Kidney epithelial cell (primary cell): ENCODE measurements at regions not wholly inside any gene's neighbourhood (a gene's known extent, or its start where the extent isn't known, plus 50 kb on each side); places are given as distances from the start of the nearest gene placed in this dataset.

Experiments
- DNase-seq: peaks from one replicate; pipeline ENCODE4 v3.0.0-alpha.2; 2010; ENCODE audit warnings: low read depth
- H3K27me3 ChIP-seq: 2 replicates; pipeline ENCODE4 v1.6.0; 2011; ENCODE audit warnings: low read length; ENCODE audit not compliant: control insufficient read depth, insufficient read depth
- H3K36me3 ChIP-seq: 2 replicates; pipeline ENCODE4 v1.5.1; 2011; ENCODE audit warnings: low read length; ENCODE audit not compliant: control insufficient read depth, insufficient read depth
- H3K4me3 ChIP-seq: 2 replicates; pipeline ENCODE4 v1.5.1; 2011; ENCODE audit warnings: low read depth, mild to moderate bottlenecking, control low read depth, low read length
- TF ChIP-seq, protein P1 (sequence below): IDR thresholded peaks from 2 replicates; pipeline ENCODE4 v1.5.1; 2011; ENCODE audit warnings: mild to moderate bottlenecking, moderate library complexity, low read length, control low read depth, inconsistent platforms; ENCODE audit not compliant: insufficient read depth, poor library complexity, severe bottlenecking

DNA sequence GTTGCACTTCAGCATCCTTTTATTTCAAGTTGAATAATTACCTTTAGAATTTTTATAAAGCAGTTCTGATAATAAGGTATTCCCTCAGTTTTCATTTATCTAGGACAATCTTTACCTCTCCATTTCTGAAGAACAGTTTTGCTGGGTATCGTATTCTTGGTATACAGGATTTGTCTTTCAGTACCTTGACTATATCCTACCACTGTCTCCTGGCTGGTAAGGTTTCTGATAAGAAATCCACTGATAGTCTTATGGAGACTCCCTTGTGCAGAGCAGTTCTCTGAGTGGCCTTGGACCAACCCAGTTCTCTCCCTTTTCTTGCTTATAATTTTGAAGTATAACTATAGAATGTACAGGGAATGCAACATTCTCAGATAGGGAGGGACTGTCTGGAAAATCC, 51.3 kb upstream of the SAMD3 start:
- TF ChIP-seq, protein P1, sequence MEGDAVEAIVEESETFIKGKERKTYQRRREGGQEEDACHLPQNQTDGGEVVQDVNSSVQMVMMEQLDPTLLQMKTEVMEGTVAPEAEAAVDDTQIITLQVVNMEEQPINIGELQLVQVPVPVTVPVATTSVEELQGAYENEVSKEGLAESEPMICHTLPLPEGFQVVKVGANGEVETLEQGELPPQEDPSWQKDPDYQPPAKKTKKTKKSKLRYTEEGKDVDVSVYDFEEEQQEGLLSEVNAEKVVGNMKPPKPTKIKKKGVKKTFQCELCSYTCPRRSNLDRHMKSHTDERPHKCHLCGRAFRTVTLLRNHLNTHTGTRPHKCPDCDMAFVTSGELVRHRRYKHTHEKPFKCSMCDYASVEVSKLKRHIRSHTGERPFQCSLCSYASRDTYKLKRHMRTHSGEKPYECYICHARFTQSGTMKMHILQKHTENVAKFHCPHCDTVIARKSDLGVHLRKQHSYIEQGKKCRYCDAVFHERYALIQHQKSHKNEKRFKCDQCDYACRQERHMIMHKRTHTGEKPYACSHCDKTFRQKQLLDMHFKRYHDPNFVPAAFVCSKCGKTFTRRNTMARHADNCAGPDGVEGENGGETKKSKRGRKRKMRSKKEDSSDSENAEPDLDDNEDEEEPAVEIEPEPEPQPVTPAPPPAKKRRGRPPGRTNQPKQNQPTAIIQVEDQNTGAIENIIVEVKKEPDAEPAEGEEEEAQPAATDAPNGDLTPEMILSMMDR = no peak
- DNase-seq = no peak
- no peak overlapping the region for H3K4me3 ChIP-seq
- H3K36me3 ChIP-seq = no peaks in the 10 kb centered on the region
- H3K27me3 ChIP-seq = no peaks in the 10 kb centered on the region
